GM12878 (cell line): ENCODE measurements at regions not wholly inside any gene's neighbourhood (a gene's known extent, or its start where the extent isn't known, plus 50 kb on each side); places are given as distances from the start of the nearest gene placed in this dataset.

Source experiments
- ATAC-seq: fragments of 200-7000 bp; cut with Tn5 transposase; 3 replicates; pipeline ENCODE4 v1.9.1; 2020; ENCODE audit warnings: mild to moderate bottlenecking, moderate library complexity
- BruUV-seq: library from RNA; stranded (reverse); fragments of 400-500 nt; replicated peaks from 2 replicates; lab custom pipeline; 2021; lab: Mats Ljungman, UMichigan
- CTCF ChIA-PET: fragments of 300-600 bp; sonication (Branson Sonifier 250); formaldehyde crosslinking; extraction: SDS; loops from one replicate; lab custom pipeline; 2021; ENCODE audit warnings: inconsistent platforms; lab: Yijun Ruan, JAX
- POLR2A ChIA-PET: fragments of 350-600 bp; formaldehyde crosslinking; extraction: SDS; loops from one replicate; lab custom pipeline; 2021; ENCODE audit warnings: inconsistent platforms; lab: Charles Lee
- RAD21 ChIA-PET: fragments of 300-600 bp; sonication (Branson Sonifier 250); formaldehyde crosslinking; loops from one replicate; lab custom pipeline; 2023; ENCODE audit warnings: antibody characterized with exemption; ENCODE audit not compliant: unreplicated experiment; lab: Charles Lee
- SMC1A ChIA-PET: fragments of 300-600 bp; sonication (Branson Sonifier 250); formaldehyde crosslinking; loops from one replicate; lab custom pipeline; 2023; ENCODE audit not compliant: unreplicated experiment, uncharacterized antibody; lab: Charles Lee
- DNase-seq: peaks from one replicate; pipeline ENCODE4 v3.0.0-alpha.2; 2011; ENCODE audit warnings: low read depth, low spot score
- FAIRE-seq: peaks from 3 replicates; lab custom pipeline; 2011; peaks lifted over from hg19 to GRCh38; lab: Jason Lieb, UNC
- H2AFZ ChIP-seq: 2 replicates; pipeline ENCODE4 v1.6.0; 2011; ENCODE audit warnings: low read depth, low read length, control low read depth; ENCODE audit not compliant: control insufficient read depth
- H3K27ac ChIP-seq: 2 replicates; pipeline ENCODE4 v1.5.1; 2011; ENCODE audit warnings: control low read depth; ENCODE audit not compliant: control insufficient read depth, insufficient read depth
- H3K27me3 ChIP-seq, 2 experiments: replicated peaks in 1 of 2; 2 replicates each; pipeline versions ENCODE4 v1.6.0 to v1.6.1; 2011; ENCODE audit warnings: low read length in 1 of 2; ENCODE audit not compliant: control insufficient read depth in 2 of 2, insufficient read depth in 2 of 2
- H3K36me3 ChIP-seq, 2 experiments: 2 replicates each; pipeline ENCODE4 v1.5.1; 2011; ENCODE audit warnings: low read length in 1 of 2; ENCODE audit not compliant: control insufficient read depth in 2 of 2, insufficient read depth in 2 of 2
- H3K4me1 ChIP-seq: 2 replicates; pipeline ENCODE4 v1.6.1; 2011; ENCODE audit warnings: mild to moderate bottlenecking, low read length, moderate library complexity, mixed read lengths; ENCODE audit not compliant: control insufficient read depth, insufficient read depth
- H3K4me2 ChIP-seq: 2 replicates; pipeline ENCODE4 v1.6.0; 2011; ENCODE audit warnings: control low read depth; ENCODE audit not compliant: control insufficient read depth, insufficient read depth
- H3K4me3 ChIP-seq: fragments of 200-600 bp; sonication (generic); 2 replicates; pipeline ENCODE4 v1.5.1; 2016
- H3K79me2 ChIP-seq: 2 replicates; pipeline ENCODE4 v1.6.0; 2011; ENCODE audit warnings: low read length; ENCODE audit not compliant: control insufficient read depth, insufficient read depth
- H3K9ac ChIP-seq: 2 replicates; pipeline ENCODE4 v1.8.0; 2011; ENCODE audit warnings: low read length, control low read depth, mixed read lengths; ENCODE audit not compliant: control insufficient read depth, insufficient read depth
- H3K9me3 ChIP-seq: replicated peaks from 3 replicates; pipeline ENCODE4 v1.5.1; 2011; ENCODE audit warnings: mild to moderate bottlenecking, low read length; ENCODE audit not compliant: control insufficient read depth, insufficient read depth
- H4K20me1 ChIP-seq: 2 replicates; pipeline ENCODE4 v1.6.0; 2011; ENCODE audit not compliant: control insufficient read depth, insufficient read depth
- BCLAF1 ChIP-seq: fragments of 450-650 bp; IDR thresholded peaks from 2 replicates; pipeline ENCODE4 v1.6.1; 2017; ENCODE audit warnings: antibody characterized with exemption, mild to moderate bottlenecking, moderate library complexity
- BRCA1 ChIP-seq: IDR thresholded peaks from 2 replicates; pipeline ENCODE4 v1.6.1; 2011; ENCODE audit warnings: low read depth, low read length, improper control_type of control experiment
- E4F1 ChIP-seq: fragments of 450-650 bp; IDR thresholded peaks from 2 replicates; pipeline ENCODE4 v1.6.1; 2018; ENCODE audit warnings: borderline replicate concordance, mild to moderate bottlenecking; ENCODE audit not compliant: partially characterized antibody
- ELK1 ChIP-seq: IDR thresholded peaks from 2 replicates; pipeline ENCODE4 v1.6.1; 2012; ENCODE audit warnings: low read depth, low read length, improper control_type of control experiment
- IKZF2 ChIP-seq, 2 experiments: fragments of 450-650 bp; IDR thresholded peaks; 2 replicates each; pipeline ENCODE4 v1.6.1; 2017; ENCODE audit warnings: mild to moderate bottlenecking in 2 of 2, moderate library complexity in 2 of 2
- JUND ChIP-seq: IDR thresholded peaks from 2 replicates; pipeline ENCODE4 v1.6.1; 2012; ENCODE audit warnings: low read depth, mild to moderate bottlenecking, low read length, improper control_type of control experiment, moderate library complexity
- MLLT1 ChIP-seq: fragments of 450-650 bp; IDR thresholded peaks from 2 replicates; pipeline ENCODE4 v1.6.1; 2016; ENCODE audit warnings: mild to moderate bottlenecking
- MTA3 ChIP-seq: IDR thresholded peaks from 2 replicates; pipeline ENCODE4 v1.6.1; 2012; ENCODE audit warnings: low read length, inconsistent platforms, borderline replicate concordance
- PML ChIP-seq: IDR thresholded peaks from 2 replicates; pipeline ENCODE4 v1.6.1; 2012; ENCODE audit warnings: low read length, inconsistent platforms
- RAD51 ChIP-seq: fragments of 450-650 bp; IDR thresholded peaks from 2 replicates; pipeline ENCODE4 v1.6.1; 2016; ENCODE audit warnings: moderate library complexity, mild to moderate bottlenecking, inconsistent platforms
- TARDBP ChIP-seq: IDR thresholded peaks from 2 replicates; pipeline ENCODE4 v1.6.1; 2016; ENCODE audit warnings: borderline replicate concordance
- TBL1XR1 ChIP-seq: IDR thresholded peaks from 2 replicates; pipeline ENCODE4 v1.6.1; 2012; ENCODE audit warnings: low read depth, low read length, improper control_type of control experiment
- USF2 ChIP-seq: IDR thresholded peaks from 2 replicates; pipeline ENCODE4 v1.6.1; 2011; ENCODE audit warnings: low read depth, low read length, improper control_type of control experiment, borderline replicate concordance
- ZNF384 ChIP-seq: IDR thresholded peaks from 2 replicates; pipeline ENCODE4 v1.6.1; 2012; ENCODE audit warnings: low read depth, mild to moderate bottlenecking, low read length, improper control_type of control experiment, borderline replicate concordance
- ZNF622 ChIP-seq: fragments of 450-650 bp; IDR thresholded peaks from 2 replicates; pipeline ENCODE4 v1.6.1; 2017; ENCODE audit warnings: mild to moderate bottlenecking, inconsistent platforms
- WGBS: methylation state at CpG from one replicate; pipeline ENCODE4 v1.1.6; 2016; ENCODE audit warnings: low lambda C conversion rate; ENCODE audit not compliant: insufficient replicate concordance, insufficient coverage; ENCODE audit errors: missing lambda C conversion rate; 5-methylcytosine and 5-hydroxymethylcytosine counted together
- in situ Hi-C: fragments of 300-500 bp; cut with MboI; formaldehyde crosslinking; loops from 9 replicates; pipeline ENCODE4 v1.14.3; 2018; ENCODE audit warnings: mixed read lengths
- intact Hi-C: fragments of 100-400 bp; cut with micrococcal nuclease; formaldehyde crosslinking; loops from one replicate; pipeline ENCODE4 v1.14.2; 2022; ENCODE audit not compliant: unreplicated experiment

- H3K9me3 ChIP-seq = no peaks in the 10 kb centered on the region
- H3K4me2 ChIP-seq = no peak overlapping the region
- BruUV-seq = no TSS peak
- no peak overlapping the region for H2AFZ ChIP-seq
- ChIA-PET POLR2A (no interaction called here), CTCF (no interaction called here), RAD21 (no interaction called here), SMC1A (interaction anchor here (0.6 kb wide), 1 partner anchor 266 kb away, joined by 3 read pairs; no protein-coding TSS in a partner anchor)
- H3K79me2 ChIP-seq = no peaks in the 10 kb centered on the region
- H3K27me3 ChIP-seq = no peaks in the 10 kb centered on the region
- intact Hi-C loops (no loop called here), in situ Hi-C loops (no loop called here)
- ATAC-seq (no peak), FAIRE-seq (no peak), DNase-seq (no peak)
- H3K27ac ChIP-seq = no peak overlapping the region
- 2% methylated on average over 3 of the region's 3 CpGs for WGBS
- H3K36me3 ChIP-seq = no peaks in the 10 kb centered on the region
- no peak overlapping the region for H3K9ac ChIP-seq
- no peak overlapping the region for H3K4me3 ChIP-seq
- no peaks in the 10 kb centered on the region for H4K20me1 ChIP-seq
- no peaks in the 10 kb centered on the region for H3K4me1 ChIP-seq
- no peak for TF ChIP-seq ELK1
- no peak for TF ChIP-seq MLLT1
- no peak for TF ChIP-seq ZNF622
- no peak for TF ChIP-seq TARDBP
- no peak for TF ChIP-seq TBL1XR1
- TF ChIP-seq PML = no peak
- no peak for TF ChIP-seq RAD51
- TF ChIP-seq ZNF384 = no peak
- TF ChIP-seq USF2 = no peak
- TF ChIP-seq MTA3 = no peak
- no peak for TF ChIP-seq BCLAF1
- TF ChIP-seq IKZF2 (IDR thresholded peaks at IDR 0.05) = no peak
- TF ChIP-seq BRCA1 = no peak
- no peak for TF ChIP-seq E4F1
- no peak for TF ChIP-seq JUND
These were observed 1017.0 kb downstream of the MRPL39 start for GRCh38 chr21:24590261-24590660.
